Mesothelial cell of epicardium (in vitro differentiated cells): ENCODE measurements at regions not wholly inside any gene's neighbourhood (a gene's known extent, or its start where the extent isn't known, plus 50 kb on each side); places are given as distances from the start of the nearest gene placed in this dataset.

Experiments
- DNase-seq, 2 experiments: peaks; one replicate each; pipeline ENCODE4 v3.0.0; 2021; ENCODE audit warnings: low spot score in 2 of 2; ENCODE audit not compliant: unreplicated experiment in 2 of 2
- H3K27ac Mint-ChIP-seq: 2 replicates; pipeline ENCODE4 v1.8.0; 2021; ENCODE audit warnings: mixed read lengths
- H3K27me3 Mint-ChIP-seq: 2 replicates; pipeline ENCODE4 v1.8.0; 2021; ENCODE audit warnings: low read depth, mixed read lengths
- H3K36me3 Mint-ChIP-seq: 2 replicates; pipeline ENCODE4 v1.8.0; 2021; ENCODE audit warnings: mixed read lengths
- H3K4me1 Mint-ChIP-seq: 2 replicates; pipeline ENCODE4 v1.8.0; 2021; ENCODE audit warnings: mixed read lengths
- H3K4me3 Mint-ChIP-seq: 2 replicates; pipeline ENCODE4 v1.8.0; 2021; ENCODE audit warnings: mild to moderate bottlenecking, moderate library complexity, mixed read lengths
- H3K9me3 Mint-ChIP-seq: 2 replicates; pipeline ENCODE4 v1.8.0; 2021; ENCODE audit warnings: mixed read lengths
- TF ChIP-seq, protein P1 (sequence below): fragments of 200-600 bp; sonication (generic); IDR thresholded peaks from one replicate; pipeline ENCODE4 v1.5.0; 2021; ENCODE audit warnings: antibody characterized with exemption; ENCODE audit not compliant: unreplicated experiment

DNA sequence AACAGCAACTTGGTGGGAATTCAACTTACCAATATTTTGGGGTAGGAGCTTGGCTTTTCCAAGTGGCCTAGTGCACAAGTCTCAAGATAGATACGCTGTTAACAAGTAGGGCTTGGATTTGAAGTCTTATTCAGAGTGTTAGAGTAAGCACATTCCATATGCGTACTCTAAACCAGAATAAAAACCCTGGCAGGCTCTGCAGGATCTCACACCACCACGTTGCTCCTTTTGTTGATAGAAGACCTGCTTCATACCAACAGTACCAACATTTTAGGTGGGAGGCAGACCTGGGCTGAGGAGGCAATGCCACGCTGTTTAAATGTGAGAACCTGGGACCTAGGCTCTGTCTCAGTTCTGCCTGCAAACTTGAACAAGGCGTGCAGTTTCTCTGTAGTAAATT is 214.0 kb downstream of the RNF144A start:
- Mint-ChIP-seq H3K36me3 (no peaks in the 10 kb centered on the region), H3K4me3 (no peak overlapping the region), H3K4me1 (peaks cover 7% of the 10 kb centered on the region), H3K27me3 (no peaks in the 10 kb centered on the region), H3K9me3 (no peaks in the 10 kb centered on the region), H3K27ac (no peak overlapping the region)
- TF ChIP-seq, protein P1, sequence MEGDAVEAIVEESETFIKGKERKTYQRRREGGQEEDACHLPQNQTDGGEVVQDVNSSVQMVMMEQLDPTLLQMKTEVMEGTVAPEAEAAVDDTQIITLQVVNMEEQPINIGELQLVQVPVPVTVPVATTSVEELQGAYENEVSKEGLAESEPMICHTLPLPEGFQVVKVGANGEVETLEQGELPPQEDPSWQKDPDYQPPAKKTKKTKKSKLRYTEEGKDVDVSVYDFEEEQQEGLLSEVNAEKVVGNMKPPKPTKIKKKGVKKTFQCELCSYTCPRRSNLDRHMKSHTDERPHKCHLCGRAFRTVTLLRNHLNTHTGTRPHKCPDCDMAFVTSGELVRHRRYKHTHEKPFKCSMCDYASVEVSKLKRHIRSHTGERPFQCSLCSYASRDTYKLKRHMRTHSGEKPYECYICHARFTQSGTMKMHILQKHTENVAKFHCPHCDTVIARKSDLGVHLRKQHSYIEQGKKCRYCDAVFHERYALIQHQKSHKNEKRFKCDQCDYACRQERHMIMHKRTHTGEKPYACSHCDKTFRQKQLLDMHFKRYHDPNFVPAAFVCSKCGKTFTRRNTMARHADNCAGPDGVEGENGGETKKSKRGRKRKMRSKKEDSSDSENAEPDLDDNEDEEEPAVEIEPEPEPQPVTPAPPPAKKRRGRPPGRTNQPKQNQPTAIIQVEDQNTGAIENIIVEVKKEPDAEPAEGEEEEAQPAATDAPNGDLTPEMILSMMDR = no peak
- no peak for DNase-seq

DNA sequence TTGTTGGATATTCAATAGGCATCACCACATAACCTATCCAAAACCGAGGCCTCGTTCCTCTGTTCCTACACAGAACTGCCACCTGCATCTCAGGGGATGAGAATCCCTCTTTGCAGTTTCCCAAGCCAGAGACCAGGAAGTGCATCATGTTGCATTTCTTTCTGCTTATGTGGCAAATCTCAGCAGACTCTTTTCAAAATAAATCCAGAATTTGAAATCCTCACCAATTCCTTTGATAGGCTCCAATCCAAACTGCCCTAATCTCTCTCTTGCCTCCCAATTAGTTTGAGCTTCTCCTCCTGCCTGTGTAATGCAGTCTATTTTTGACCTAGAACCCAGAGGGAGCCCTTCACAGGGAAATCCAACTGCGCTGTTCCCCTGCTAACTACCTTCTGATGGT is 215.5 kb downstream of the RNF144A start:
- Mint-ChIP-seq H3K27ac (no peak overlapping the region), H3K36me3 (no peaks in the 10 kb centered on the region), H3K4me1 (peaks cover 7% of the 10 kb centered on the region), H3K9me3 (no peaks in the 10 kb centered on the region), H3K27me3 (no peaks in the 10 kb centered on the region), H3K4me3 (no peak overlapping the region)
- DNase-seq = no peak
- TF ChIP-seq, protein P1 = no peak

DNA sequence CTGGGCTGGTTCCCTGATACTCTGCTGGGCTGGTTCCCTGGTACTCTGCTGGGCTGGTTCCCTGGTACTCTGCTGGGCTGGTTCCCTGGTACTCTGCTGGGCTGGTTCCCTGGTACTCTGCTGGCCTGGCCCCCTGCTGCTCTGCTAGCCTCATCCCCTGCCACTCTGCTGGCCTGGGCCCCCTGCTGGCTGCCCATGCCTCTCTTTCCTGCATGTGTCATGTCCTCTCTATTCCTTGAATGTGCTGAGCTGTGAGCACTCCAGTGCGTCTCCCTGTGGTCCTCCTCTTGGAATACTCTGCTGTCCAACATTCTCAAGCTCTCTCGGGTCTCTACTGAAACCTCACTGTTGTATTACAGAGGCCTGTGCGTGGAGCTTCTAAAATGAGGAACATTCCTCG is 216.3 kb downstream of the RNF144A start:
- Mint-ChIP-seq H3K36me3 (no peaks in the 10 kb centered on the region), H3K9me3 (no peaks in the 10 kb centered on the region), H3K27me3 (no peaks in the 10 kb centered on the region), H3K4me1 (peaks cover 7% of the 10 kb centered on the region), H3K4me3 (no peak overlapping the region), H3K27ac (no peak overlapping the region)
- TF ChIP-seq, protein P1 = no peak
- no peak for DNase-seq

DNA sequence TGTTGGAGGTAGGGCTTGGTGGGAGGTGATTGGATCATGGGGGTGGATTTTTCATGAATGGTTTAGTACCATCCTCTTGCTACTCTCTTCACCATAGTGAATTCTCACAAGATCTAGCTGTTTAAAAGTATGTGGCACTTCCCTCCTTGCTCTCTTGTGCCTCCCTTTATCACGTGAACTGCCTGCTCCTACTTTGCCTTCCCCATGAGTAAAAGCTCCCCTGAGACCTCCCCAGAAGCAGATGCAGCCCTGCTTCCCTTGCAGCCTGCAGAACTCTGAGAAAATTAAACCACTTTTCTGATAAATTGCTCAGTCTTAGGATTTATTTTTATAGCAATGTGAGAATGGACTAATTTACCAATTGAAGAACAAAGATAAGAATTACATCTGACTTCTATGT is 223.1 kb downstream of the RNF144A start:
- Mint-ChIP-seq H3K4me3 (no peak overlapping the region), H3K27me3 (peaks cover 1% of the 10 kb centered on the region), H3K27ac (no peak overlapping the region), H3K4me1 (no peaks in the 10 kb centered on the region), H3K9me3 (peaks cover 35% of the 10 kb centered on the region), H3K36me3 (peaks cover 3% of the 10 kb centered on the region)
- TF ChIP-seq, protein P1 = no peak
- DNase-seq = no peak

DNA sequence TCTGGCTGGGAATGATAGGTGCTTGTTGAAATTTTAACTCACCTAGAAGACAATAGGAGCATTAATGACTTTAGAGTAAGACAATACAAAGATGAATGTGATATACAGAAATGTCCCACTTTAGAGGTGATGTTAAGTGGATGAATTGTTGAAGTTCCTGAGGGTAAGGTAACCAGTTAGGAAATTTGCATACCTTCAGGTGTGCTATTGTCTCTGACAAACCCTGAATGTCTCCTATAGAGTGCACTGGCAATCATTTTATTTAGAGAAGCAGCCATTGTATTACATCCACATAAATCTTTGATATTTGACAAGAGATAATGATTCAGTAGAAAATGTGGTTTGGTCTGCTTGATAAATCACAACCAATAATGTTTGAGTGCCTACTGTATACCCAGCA is 228.5 kb downstream of the RNF144A start:
- Mint-ChIP-seq H3K36me3 (peaks cover 5% of the 10 kb centered on the region), H3K9me3 (peaks cover 33% of the 10 kb centered on the region), H3K4me3 (no peak overlapping the region), H3K4me1 (no peaks in the 10 kb centered on the region), H3K27ac (no peak overlapping the region), H3K27me3 (peaks cover 1% of the 10 kb centered on the region)
- TF ChIP-seq, protein P1 = no peak
- no peak for DNase-seq

DNA sequence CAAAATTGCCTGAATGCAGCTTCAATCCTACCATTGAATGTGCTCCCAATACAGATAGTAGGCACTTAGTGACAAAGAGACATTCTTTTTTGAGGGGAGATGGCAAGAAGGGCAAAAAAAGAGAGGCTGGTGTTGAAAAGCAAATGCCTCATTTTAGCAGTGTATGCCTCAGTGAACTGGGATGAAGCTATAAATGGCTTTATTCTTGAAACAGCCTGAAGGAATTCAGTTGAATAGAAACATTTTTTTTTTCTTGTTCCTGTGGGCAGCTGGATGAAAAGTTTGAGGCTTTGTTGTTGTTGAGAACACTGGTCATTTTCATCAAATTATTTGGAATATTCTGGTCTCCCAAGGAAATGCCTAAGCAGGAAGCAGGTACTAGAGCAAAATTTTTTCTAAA is 228.9 kb downstream of the RNF144A start:
- H3K9me3 Mint-ChIP-seq = peaks cover 31% of the 10 kb centered on the region
- TF ChIP-seq, protein P1 = no peak
- H3K4me3 Mint-ChIP-seq = no peak overlapping the region
- H3K4me1 Mint-ChIP-seq = no peaks in the 10 kb centered on the region
- DNase-seq = no peak
- peaks cover 4% of the 10 kb centered on the region for H3K36me3 Mint-ChIP-seq
- H3K27ac Mint-ChIP-seq = no peak overlapping the region
- peaks cover 1% of the 10 kb centered on the region for H3K27me3 Mint-ChIP-seq
